MM.1S (cell line): ENCODE measurements at regions not wholly inside any gene's neighbourhood (a gene's known extent, or its start where the extent isn't known, plus 50 kb on each side); places are given as distances from the start of the nearest gene placed in this dataset.

Experiments
- DNase-seq: peaks from one replicate; pipeline ENCODE4 v3.0.0-alpha.2; 2015
- H2AFZ ChIP-seq: fragments of 300-600 bp; sonication (generic); 2 replicates; pipeline ENCODE4 v1.6.0; 2016; ENCODE audit warnings: antibody characterized with exemption, low read length
- H3F3A ChIP-seq: fragments of 300-600 bp; sonication (generic); 2 replicates; pipeline ENCODE4 v1.6.1; 2016; ENCODE audit warnings: mild to moderate bottlenecking, antibody characterized with exemption, low read length, moderate library complexity, mixed read lengths; ENCODE audit not compliant: insufficient read depth
- H3K27ac ChIP-seq: fragments of 300-600 bp; sonication (generic); 2 replicates; pipeline ENCODE4 v1.5.1; 2016; ENCODE audit warnings: mild to moderate bottlenecking, low read length
- H3K27me3 ChIP-seq: fragments of 300-600 bp; sonication (generic); replicated peaks from 2 replicates; pipeline ENCODE4 v1.6.0; 2016; ENCODE audit warnings: low read length; ENCODE audit not compliant: insufficient read depth
- H3K36me3 ChIP-seq: fragments of 300-600 bp; sonication (generic); replicated peaks from 2 replicates; pipeline ENCODE4 v1.6.1; 2016; ENCODE audit warnings: mild to moderate bottlenecking, low read length, mixed read lengths; ENCODE audit not compliant: insufficient read depth
- H3K4me1 ChIP-seq: fragments of 300-600 bp; sonication (generic); 2 replicates; pipeline ENCODE4 v1.6.1; 2016; ENCODE audit warnings: low read length, mixed read lengths
- H3K4me2 ChIP-seq: fragments of 300-600 bp; sonication (generic); 2 replicates; pipeline ENCODE4 v1.6.0; 2016; ENCODE audit warnings: low read depth, low read length
- H3K4me3 ChIP-seq: fragments of 300-600 bp; sonication (generic); 2 replicates; pipeline ENCODE4 v1.5.1; 2016; ENCODE audit warnings: low read length, mixed read lengths
- H3K79me2 ChIP-seq: fragments of 300-600 bp; sonication (generic); 2 replicates; pipeline ENCODE4 v1.6.1; 2016; ENCODE audit warnings: mixed run types, low read length, mixed read lengths
- H3K9ac ChIP-seq: fragments of 300-600 bp; sonication (generic); 2 replicates; pipeline ENCODE4 v1.6.1; 2016; ENCODE audit warnings: low read length, mixed read lengths
- H3K9me2 ChIP-seq: fragments of 300-600 bp; sonication (generic); replicated peaks from 2 replicates; pipeline ENCODE4 v1.6.1; 2016; ENCODE audit warnings: mild to moderate bottlenecking, low read length, mixed read lengths; ENCODE audit not compliant: insufficient read depth
- H3K9me3 ChIP-seq: fragments of 300-600 bp; sonication (generic); replicated peaks from 2 replicates; pipeline ENCODE4 v1.6.1; 2016; ENCODE audit warnings: mild to moderate bottlenecking, low read length, mixed read lengths; ENCODE audit not compliant: insufficient read depth
- H4K20me1 ChIP-seq: fragments of 300-600 bp; sonication (generic); 2 replicates; pipeline ENCODE4 v1.6.1; 2016; ENCODE audit warnings: mild to moderate bottlenecking, low read length, moderate library complexity, mixed read lengths; ENCODE audit not compliant: insufficient read depth
- CTCF ChIP-seq: fragments of 300-600 bp; sonication (generic); IDR thresholded peaks from 2 replicates; pipeline ENCODE4 v1.5.1; 2016; ENCODE audit warnings: antibody characterized with exemption, low read length, mixed read lengths
- EZH2 ChIP-seq: fragments of 300-600 bp; sonication (generic); optimal IDR thresholded peaks from 2 replicates; pipeline ENCODE3; 2017; ENCODE audit warnings: low read depth, mild to moderate bottlenecking, antibody characterized with exemption, low read length, mixed read lengths
- EZH2phosphoT487 ChIP-seq: fragments of 300-600 bp; sonication (generic); IDR thresholded peaks from 2 replicates; pipeline ENCODE4 v1.6.1; 2018; ENCODE audit warnings: antibody characterized with exemption, low read length

- H3K9me3 ChIP-seq, result no peaks in the 10 kb centered on the region
- no peak overlapping the region for H3K27ac ChIP-seq
- no peak for TF ChIP-seq CTCF
- TF ChIP-seq EZH2, result no peak
- no peak for TF ChIP-seq EZH2phosphoT487
- no peak overlapping the region for H3K4me2 ChIP-seq
- DNase-seq, result no peak
- no peaks in the 10 kb centered on the region for H3K36me3 ChIP-seq
- H3F3A ChIP-seq, result no peaks in the 10 kb centered on the region
- no peak overlapping the region for H2AFZ ChIP-seq
- no peaks in the 10 kb centered on the region for H3K27me3 ChIP-seq
- no peaks in the 10 kb centered on the region for H3K79me2 ChIP-seq
- no peak overlapping the region for H3K4me3 ChIP-seq
- H4K20me1 ChIP-seq, result no peaks in the 10 kb centered on the region
- no peak overlapping the region for H3K9ac ChIP-seq
- H3K4me1 ChIP-seq, result no peaks in the 10 kb centered on the region
- H3K9me2 ChIP-seq, result no peaks in the 10 kb centered on the region
Observed at GRCh38 chr5:173515526-173515925, 100.9 kb downstream of the BOD1 start.

GRCh38 chr5:173514661-173515060 is 101.8 kb downstream of the BOD1 start:
- Histone ChIP-seq H3K4me3 (no peak overlapping the region), H3K9me2 (0 out of 2 replicates have a peak, but pooled peaks cover 2% of the 10 kb centered on the region), H3K27me3 (no peaks in the 10 kb centered on the region), H3K9ac (no peak overlapping the region), H3K27ac (no peak overlapping the region), H2AFZ (no peak overlapping the region), H3K4me2 (no peak overlapping the region), H3K36me3 (no peaks in the 10 kb centered on the region), H3K79me2 (no peaks in the 10 kb centered on the region), H3K9me3 (no peaks in the 10 kb centered on the region), H3F3A (no peaks in the 10 kb centered on the region), H4K20me1 (no peaks in the 10 kb centered on the region), H3K4me1 (no peaks in the 10 kb centered on the region)
- TF ChIP-seq CTCF (no peak), EZH2phosphoT487 (no peak), EZH2 (no peak)
- no peak for DNase-seq

GRCh38 chr5:173513521-173513991 is 102.9 kb downstream of the BOD1 start:
- Histone ChIP-seq H3K36me3 (no peaks in the 10 kb centered on the region), H2AFZ (no peak overlapping the region), H4K20me1 (no peaks in the 10 kb centered on the region), H3F3A (no peaks in the 10 kb centered on the region), H3K4me1 (no peaks in the 10 kb centered on the region), H3K27ac (no peak overlapping the region), H3K9me2 (0 out of 2 replicates have a peak, but pooled peaks cover 3% of the 10 kb centered on the region), H3K9ac (no peak overlapping the region), H3K4me3 (no peak overlapping the region), H3K79me2 (no peaks in the 10 kb centered on the region), H3K9me3 (no peaks in the 10 kb centered on the region), H3K27me3 (no peaks in the 10 kb centered on the region), H3K4me2 (no peak overlapping the region)
- no peak for DNase-seq
- TF ChIP-seq EZH2 (no peak), CTCF (no peak), EZH2phosphoT487 (no peak)
